HG03135 (cell line): ENCODE measurements at regions not wholly inside any gene's neighbourhood (a gene's known extent, or its start where the extent isn't known, plus 50 kb on each side); places are given as distances from the start of the nearest gene placed in this dataset.
A peak's percentile ranks its signal among the peaks of the same experiment; 100 is the strongest.
"Not testable (repeated sequence)": the region's sequence is repeated elsewhere in the genome, so short reads cannot be mapped to it uniquely, and the experiment has no call there.

Experiments used
- ATAC-seq: cut with Tn5 transposase; IDR thresholded peaks from one replicate; pipeline ENCODE4 v1.9.1; 2021; ENCODE audit warnings: mild to moderate bottlenecking, moderate library complexity; ENCODE audit not compliant: unreplicated experiment

- ATAC-seq, result no peak
These were observed 251.7 kb downstream of the HNMT start for GRCh38 chr2:138215958-138216357.

GRCh38 chr2:138217975-138218374 is 253.7 kb downstream of the HNMT start:
- no peak for ATAC-seq

DNA sequence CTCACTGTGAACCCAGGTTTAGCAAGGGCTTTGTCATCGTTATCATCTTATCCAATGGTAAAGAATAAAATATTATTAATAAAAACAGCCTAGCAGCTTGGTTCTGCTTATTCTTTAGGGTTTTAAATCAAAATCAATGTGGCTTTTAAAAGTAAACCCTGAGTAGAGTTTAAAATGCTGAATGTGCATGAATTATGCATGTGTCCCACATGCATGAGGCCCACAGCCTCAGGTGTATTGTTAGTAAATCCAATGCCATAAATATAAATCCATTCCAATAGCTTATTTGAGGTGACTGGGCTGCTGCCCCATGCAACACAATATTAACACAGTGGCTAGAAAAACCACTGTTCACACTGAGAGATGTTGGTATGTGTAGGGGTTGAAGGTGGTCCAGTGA is 254.1 kb downstream of the HNMT start:
- ATAC-seq, result no peak

DNA sequence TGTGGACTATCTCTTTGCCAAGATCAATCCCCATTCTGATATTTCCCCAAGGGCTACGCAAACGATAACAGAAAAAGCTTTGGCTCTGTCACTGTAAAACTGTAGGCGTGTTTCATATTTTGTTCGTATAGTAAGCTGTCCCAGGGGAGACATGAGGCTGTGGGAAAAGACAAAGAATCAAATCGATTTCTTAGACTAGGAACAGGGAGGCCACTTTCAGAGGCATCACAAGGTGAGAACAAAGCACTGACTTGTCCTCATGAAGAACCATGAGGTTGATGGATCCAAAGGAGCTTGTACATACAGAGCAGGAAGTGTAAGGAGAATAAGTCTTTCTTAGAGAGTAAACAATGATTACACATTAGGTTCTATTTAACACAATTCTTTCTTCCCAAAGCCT is 255.7 kb downstream of the HNMT start:
- no peak for ATAC-seq

DNA sequence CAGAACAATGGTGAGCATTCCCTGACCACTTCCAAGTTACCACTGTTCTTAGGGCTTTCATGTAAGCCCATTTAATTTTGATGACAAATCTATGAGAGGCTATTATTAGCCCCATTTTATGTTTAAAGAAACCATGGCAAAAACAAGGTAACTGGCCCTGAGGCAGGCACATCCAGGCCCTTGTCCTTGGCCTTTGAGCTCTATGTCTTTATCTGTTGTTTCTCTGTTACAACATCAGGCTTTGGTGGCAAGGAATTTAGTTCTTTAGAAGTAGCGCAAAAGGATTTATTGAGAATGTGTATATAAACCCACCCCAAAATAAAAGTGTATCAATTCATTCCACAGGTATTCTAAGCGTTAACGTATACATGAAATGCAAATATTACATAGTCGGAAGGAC is 257.1 kb downstream of the HNMT start:
- ATAC-seq, result no peak

- no peak for ATAC-seq
These were observed 259.0 kb downstream of the HNMT start for GRCh38 chr2:138223319-138223718.

- no peak for ATAC-seq
These were observed 262.9 kb downstream of the HNMT start for GRCh38 chr2:138227195-138227594.

DNA sequence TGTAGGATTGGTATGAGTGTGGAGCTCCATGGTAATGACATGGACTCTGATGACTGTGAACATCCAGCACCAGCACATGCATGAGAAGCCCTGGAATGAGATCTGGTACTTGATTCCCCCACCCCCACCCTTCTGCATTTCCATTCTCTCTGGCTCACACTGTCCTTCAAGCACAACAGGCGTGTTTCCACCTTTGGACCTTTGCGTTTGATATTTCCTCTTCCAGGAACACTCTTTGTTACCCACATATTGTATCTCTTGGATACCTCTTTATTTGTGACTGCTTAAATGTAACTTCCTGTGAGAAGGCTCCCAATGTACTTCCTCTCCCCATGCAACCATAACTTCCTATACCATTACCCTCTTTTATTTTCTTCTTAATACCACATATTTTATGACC is 263.8 kb downstream of the HNMT start:
- no peak for ATAC-seq

DNA sequence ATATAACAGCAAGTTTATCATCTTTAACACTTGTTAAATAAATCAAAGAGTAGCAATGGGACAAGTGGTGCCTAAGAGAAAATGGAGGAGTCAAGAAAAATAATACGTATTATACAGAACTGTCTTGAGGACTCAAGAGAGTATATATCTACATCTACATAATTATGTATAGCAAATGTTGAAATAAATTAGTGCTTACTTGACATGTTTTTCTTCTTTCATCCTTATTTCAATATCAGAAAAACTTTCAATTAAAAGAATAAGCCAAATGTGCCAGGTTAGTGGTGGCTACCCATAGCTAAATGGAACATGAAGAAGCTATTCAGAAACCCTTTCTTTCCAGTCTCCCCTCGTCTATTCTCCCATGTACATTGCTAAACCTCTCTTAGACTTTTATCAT is 267.3 kb upstream of the SPOPL start:
- no peak for ATAC-seq

GRCh38 chr2:138235041-138235440 is 266.5 kb upstream of the SPOPL start:
- ATAC-seq, result no peak

DNA sequence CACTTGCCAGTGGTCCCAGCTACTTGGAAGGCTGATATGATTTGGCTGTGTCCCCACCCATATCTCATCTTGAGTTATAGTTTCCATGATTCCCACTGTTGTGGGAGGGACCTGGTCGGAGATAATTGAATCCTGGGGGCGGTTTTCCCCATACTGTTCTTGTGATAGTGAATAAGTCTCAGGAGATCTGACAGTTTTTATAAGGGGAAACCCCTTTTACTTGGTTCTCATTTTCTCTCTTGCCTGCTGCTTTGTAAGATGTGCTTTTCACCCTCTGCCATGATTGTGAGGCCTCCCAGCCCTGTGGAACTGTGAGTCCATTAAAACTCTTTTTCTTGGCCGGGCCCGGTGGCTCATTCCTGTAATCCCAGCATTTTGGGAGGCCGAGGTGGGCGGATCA is 265.4 kb upstream of the SPOPL start:
- ATAC-seq, result no peak

GRCh38 chr2:138237667-138238384 is 263.7 kb upstream of the SPOPL start:
- no peak for ATAC-seq

- peak; percentile 60 for ATAC-seq
These were observed 262.7 kb upstream of the SPOPL start for GRCh38 chr2:138238908-138239307.

DNA sequence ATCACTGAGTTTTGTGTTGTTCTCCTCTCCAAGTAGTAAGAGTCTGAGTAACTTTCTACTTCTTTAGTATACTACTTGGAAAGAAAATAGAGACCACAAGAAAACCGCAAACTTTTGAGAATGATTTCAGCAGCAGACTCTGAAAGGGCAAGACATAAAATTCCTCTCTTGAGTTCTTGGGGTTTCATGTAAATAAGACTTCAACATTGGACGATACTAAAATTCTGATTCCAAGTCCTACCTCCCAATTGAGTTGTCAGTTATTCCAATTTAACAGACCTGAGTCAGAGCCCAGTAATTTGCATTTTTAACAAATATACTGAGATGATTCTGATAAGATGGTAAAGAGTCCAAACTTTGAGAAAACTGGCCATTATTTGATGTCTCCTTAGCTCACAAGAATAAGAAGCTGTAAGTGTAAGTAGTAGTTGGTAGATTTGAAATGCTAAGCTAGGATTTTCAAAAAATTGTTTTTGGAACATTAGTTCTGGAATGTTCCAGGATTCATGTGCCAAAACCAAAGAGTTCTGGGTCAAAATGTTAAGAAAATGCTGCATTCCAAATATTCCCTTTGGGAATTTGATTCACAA is 261.6 kb upstream of the SPOPL start:
- no peak for ATAC-seq

DNA sequence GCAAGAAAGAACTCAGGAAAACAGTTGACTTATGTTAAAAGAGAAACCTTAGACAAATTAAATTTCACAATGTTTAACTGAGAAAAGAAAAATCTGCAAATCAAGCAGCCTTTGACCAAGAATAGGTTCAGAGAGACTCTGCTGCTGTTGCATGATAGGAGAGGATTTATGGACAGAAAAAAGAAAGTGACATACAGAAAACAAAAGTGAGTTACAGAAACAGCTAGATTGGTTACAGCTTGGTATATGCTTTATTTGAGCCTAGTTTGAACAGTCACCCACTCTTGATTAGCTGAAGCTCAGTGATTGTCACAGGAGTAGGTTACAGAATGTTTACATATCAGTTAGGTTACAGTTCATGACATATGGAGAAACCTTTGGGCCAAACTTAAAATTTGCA is 258.2 kb upstream of the SPOPL start:
- no peak for ATAC-seq

- no peak for ATAC-seq
These were observed 257.1 kb upstream of the SPOPL start for GRCh38 chr2:138244501-138244925.

GRCh38 chr2:138245310-138245709 is 256.3 kb upstream of the SPOPL start:
- ATAC-seq, result no peak

- no peak for ATAC-seq
These were observed 254.3 kb upstream of the SPOPL start for GRCh38 chr2:138247302-138247701.

DNA sequence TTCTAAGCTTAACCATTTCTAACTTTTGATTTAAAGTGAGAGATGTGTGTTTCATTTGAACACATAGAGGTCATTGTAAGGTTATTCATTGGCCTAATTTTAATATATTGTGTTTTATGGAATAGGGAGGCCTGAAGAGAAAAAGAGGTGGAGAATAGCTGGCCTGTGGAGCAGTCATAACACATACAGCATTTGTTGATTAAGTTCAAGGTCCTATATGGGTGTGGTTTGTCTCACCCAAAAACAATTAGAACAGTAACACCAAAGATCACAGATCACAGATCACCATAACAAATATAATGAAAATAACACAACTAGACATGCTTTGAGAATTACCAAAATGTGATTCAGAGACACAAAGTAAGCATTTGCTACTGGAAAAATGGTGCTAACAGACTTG is 252.4 kb upstream of the SPOPL start:
- ATAC-seq, result no peak

- ATAC-seq, result not testable (repeated sequence)
These were observed 250.7 kb upstream of the SPOPL start for GRCh38 chr2:138250843-138251320.

DNA sequence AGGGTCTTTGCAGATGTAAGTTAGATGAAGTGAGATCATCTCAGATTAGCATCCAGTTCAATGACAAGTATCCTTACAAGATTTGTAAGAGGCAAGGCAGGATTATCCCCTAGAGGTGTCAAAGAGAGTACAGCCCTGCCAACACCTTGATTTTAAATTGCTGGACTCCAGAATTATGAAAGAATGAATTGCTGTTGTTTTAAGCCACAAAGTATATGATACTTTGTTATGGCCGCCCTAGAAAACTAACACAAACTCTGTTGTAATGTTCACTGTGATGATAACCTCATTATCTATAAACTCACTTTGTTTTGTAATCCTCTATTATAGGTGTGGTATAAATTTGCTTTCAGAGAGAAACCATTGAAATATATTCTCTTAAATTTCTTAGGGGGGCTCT is 249.0 kb upstream of the SPOPL start:
- ATAC-seq, result no peak

GRCh38 chr2:138255670-138256069 is 245.9 kb upstream of the SPOPL start:
- ATAC-seq, result no peak
